K562 (cell line): ENCODE measurements at regions not wholly inside any gene's neighbourhood (a gene's known extent, or its start where the extent isn't known, plus 50 kb on each side); places are given as distances from the start of the nearest gene placed in this dataset.

ENCODE experiments used
- ELF4 ChIP-seq: fragments of 450-650 bp; formaldehyde crosslinking; IDR thresholded peaks from 2 replicates; pipeline ENCODE4 v1.4.0; 2022; ENCODE audit warnings: missing genetic modification characterization
- FOXK1 ChIP-seq: sonication (generic); formaldehyde crosslinking; IDR thresholded peaks from 2 replicates; pipeline ENCODE4 v1.8.0; 2022; ENCODE audit warnings: missing genetic modification reagents, mild to moderate bottlenecking, borderline replicate concordance
- HMG20A ChIP-seq: fragments of 450-650 bp; formaldehyde crosslinking; conservative IDR thresholded peaks from 2 replicates; pipeline ENCODE4 v1.4.0; 2020; ENCODE audit warnings: mild to moderate bottlenecking, mixed read lengths
- MGA ChIP-seq: fragments of 450-650 bp; IDR thresholded peaks from 2 replicates; pipeline ENCODE4 v1.6.1; 2016; ENCODE audit warnings: mild to moderate bottlenecking, moderate library complexity
- NR4A1 ChIP-seq, 2 experiments: fragments of 250-450 bp in 1 of 2; fragments of 450-650 bp in 1 of 2; sonication (Bioruptor Pico) in 1 of 2; IDR thresholded peaks; 2 replicates each; pipeline versions ENCODE4 v1.4.0 to v1.6.1; 2016 to 2020; ENCODE audit warnings: mild to moderate bottlenecking in 2 of 2, missing compliant biosample characterization in 1 of 2, missing genetic modification characterization in 1 of 2, moderate library complexity in 1 of 2
- POLR2G ChIP-seq: fragments of 200-400 bp; formaldehyde crosslinking; IDR thresholded peaks from 2 replicates; pipeline ENCODE4 v1.6.1; 2017; ENCODE audit warnings: low read depth, mild to moderate bottlenecking, antibody characterized with exemption, low read length, moderate library complexity
- PPARD ChIP-seq: fragments of 250-450 bp; sonication (Bioruptor Pico); IDR thresholded peaks from 2 replicates; pipeline ENCODE4 v1.8.0; 2022; ENCODE audit warnings: inconsistent platforms, mild to moderate bottlenecking, moderate library complexity
- RBBP5 ChIP-seq: fragments of 200-600 bp; sonication (generic); IDR thresholded peaks from 2 replicates; pipeline ENCODE4 v1.6.1; 2012; ENCODE audit warnings: borderline replicate concordance, mild to moderate bottlenecking, low read length, control low read depth, inconsistent platforms; ENCODE audit not compliant: insufficient read depth, poor library complexity, severe bottlenecking
- SAFB2 ChIP-seq: fragments of 200-400 bp; formaldehyde crosslinking; IDR thresholded peaks from 2 replicates; pipeline ENCODE4 v1.6.1; 2018; ENCODE audit warnings: borderline replicate concordance, low read length, low read depth, moderate library complexity; ENCODE audit not compliant: severe bottlenecking
- SUPT5H ChIP-seq: fragments of 450-650 bp; IDR thresholded peaks from 2 replicates; pipeline ENCODE4 v1.6.1; 2016
- ZC3H4 ChIP-seq: sonication (generic); formaldehyde crosslinking; IDR thresholded peaks from 2 replicates; pipeline ENCODE4 v1.9.0; 2021; ENCODE audit warnings: missing genetic modification reagents, borderline replicate concordance
- ZNF609 ChIP-seq: sonication (generic); formaldehyde crosslinking; IDR thresholded peaks from 2 replicates; pipeline ENCODE4 v1.8.1; 2023; ENCODE audit warnings: missing genetic modification reagents, mild to moderate bottlenecking, borderline replicate concordance

DNA sequence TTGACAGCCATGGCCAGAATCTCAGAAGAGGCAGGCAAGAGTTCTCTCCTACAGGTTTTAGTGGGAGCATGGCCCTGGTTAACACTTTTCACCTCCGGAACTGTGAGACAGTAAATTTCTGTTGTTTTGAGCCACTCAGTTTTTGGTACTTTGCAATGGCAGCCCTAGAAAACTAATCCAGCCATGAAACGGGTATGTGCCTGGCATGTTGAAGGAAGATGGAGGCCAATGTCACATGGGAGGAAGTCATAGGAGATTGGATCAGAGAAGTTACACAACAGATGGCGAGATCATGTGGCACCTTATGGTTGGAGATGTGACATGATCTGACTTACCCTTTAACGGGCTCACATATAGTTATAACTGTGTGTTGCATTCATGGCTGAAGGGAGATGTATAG, 63.2 kb upstream of the EED start (continued):
- TF ChIP-seq SUPT5H (no peak), ZNF609 (CRISPR knock-in tag) (no peak), ELF4 (CRISPR knock-in tag) (no peak), RBBP5 (no peak), FOXK1 (CRISPR knock-in tag) (no peak), ZC3H4 (CRISPR knock-in tag) (no peak), HMG20A (CRISPR knock-in tag) (no peak), PPARD (CRISPR knock-in tag) (no peak), NR4A1 (CRISPR knock-in tag; IDR thresholded peaks at IDR 0.05) (no peak), NR4A1 (tag; IDR thresholded peaks at IDR 0.05) (0 out of 2 replicates have a peak, but pooled peaks have one; percentile 42), POLR2G (no peak), MGA (0 out of 2 replicates have a peak, but pooled peaks have one; percentile 12), SAFB2 (no peak)
